ENCODE measurements at regions not wholly inside any gene's neighbourhood (a gene's known extent, or its start where the extent isn't known, plus 50 kb on each side); places are given as distances from the start of the nearest gene placed in this dataset.

DNA sequence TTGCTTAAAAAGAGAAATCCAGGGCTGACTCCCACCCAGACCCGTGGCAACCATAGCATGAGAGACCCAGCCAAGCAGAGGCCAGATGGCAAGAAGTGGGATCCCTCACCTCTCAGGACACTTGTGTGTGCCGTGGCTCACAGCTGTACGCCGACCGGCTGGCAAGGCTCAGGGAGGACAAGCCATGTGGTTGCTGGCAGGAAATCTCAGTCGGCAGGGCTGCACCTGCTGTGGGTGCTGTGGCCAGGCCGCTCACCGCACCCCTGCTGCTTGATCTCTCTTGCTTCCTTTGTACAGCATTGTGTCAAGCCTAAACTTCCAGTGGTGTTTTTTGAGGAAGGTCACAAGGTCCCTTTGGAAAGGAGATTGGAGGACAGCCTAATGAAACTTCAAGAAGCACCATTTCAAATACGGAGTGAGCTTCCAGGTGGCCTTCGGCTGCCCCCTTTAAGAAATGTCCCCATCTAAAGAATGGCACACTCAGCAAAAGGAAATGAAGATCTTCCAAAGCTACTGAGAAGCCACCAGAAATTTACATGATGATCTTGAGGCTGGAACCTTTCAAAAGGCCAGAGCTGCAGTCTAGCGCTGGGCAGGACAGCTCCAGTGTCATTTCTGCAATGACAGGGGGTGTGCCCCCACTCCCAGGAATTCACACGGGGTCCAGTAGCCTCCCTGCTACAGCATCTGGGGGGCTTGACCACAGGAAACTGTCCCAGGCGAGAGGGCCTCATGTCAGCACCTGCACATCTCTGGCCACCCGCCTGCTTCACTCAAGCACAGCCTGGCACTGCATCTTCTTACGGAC, 409.0 kb upstream of the MGMT start:
- TF ChIP-seq POLR2A (IDR thresholded peaks at IDR 0.05; ENCODE audit: low read depth, low read length) (no peak), TAF1 (IDR thresholded peaks at IDR 0.05; ENCODE audit: low read depth, low read length) (no peak), POLR2AphosphoS5 (IDR thresholded peaks at IDR 0.05; ENCODE audit: low read depth, low read length) (no peak), POU2F2 (IDR thresholded peaks at IDR 0.05; ENCODE audit: low read depth, low read length) (no peak), SPI1 (IDR thresholded peaks at IDR 0.05; ENCODE audit: low read depth, low read length) (no peak), PAX5 (IDR thresholded peaks at IDR 0.05; ENCODE audit: insufficient read depth, low read length, severe bottlenecking) (no peak)

Data from GM12891 (cell line).